ENCODE measurements at regions not wholly inside any gene's neighbourhood (a gene's known extent, or its start where the extent isn't known, plus 50 kb on each side); places are given as distances from the start of the nearest gene placed in this dataset.

- H3K4me1 ChIP-seq, result peaks cover 0 to 10% (median 0%) of the 10 kb centered on the region in 12 donors
- WGBS, 4 donors, result 46 to 65% (median 58%) methylated on average over 2 of the region's 2 CpGs
- ATAC-seq, result no peak
- intact Hi-C loops (cut with DNase I), result no loop called here
- no peak overlapping the region for H3K27ac ChIP-seq
- H3K36me3 ChIP-seq, result no peaks in the 10 kb centered on the region
- H3K27me3 ChIP-seq, result no peaks in the 10 kb centered on the region
- H3K9me3 ChIP-seq, result no peaks in the 10 kb centered on the region
- DNase-seq, result no peak
- H3K4me3 ChIP-seq, result no peak overlapping the region
- TF ChIP-seq CTCF (IDR thresholded peaks at IDR 0.05), result no peak
- TF ChIP-seq POLR2A (IDR thresholded peaks at IDR 0.05), result no peak
Measured at GRCh38 chr7:106566672-106567071, 94.3 kb downstream of the CCDC71L start.

GRCh38 chr7:106566196-106566595 is 94.8 kb downstream of the CCDC71L start:
- Histone ChIP-seq H3K27ac (no peak overlapping the region), H3K27me3 (no peaks in the 10 kb centered on the region), H3K4me3 (no peak overlapping the region), H3K36me3 (no peaks in the 10 kb centered on the region), H3K4me1 (peaks cover 0 to 10% (median 0%) of the 10 kb centered on the region in 12 donors), H3K9me3 (no peaks in the 10 kb centered on the region)
- intact Hi-C loops (cut with DNase I), result no loop called here
- ATAC-seq (no peak), DNase-seq (no peak)
- 65 to 83% (median 72%) methylated on average over 6 of the region's 6 CpGs for WGBS, 4 donors
- no peak for TF ChIP-seq POLR2A (IDR thresholded peaks at IDR 0.05)
- no peak for TF ChIP-seq CTCF (IDR thresholded peaks at IDR 0.05)

- Histone ChIP-seq H3K36me3 (no peaks in the 10 kb centered on the region), H3K9me3 (no peaks in the 10 kb centered on the region), H3K27me3 (no peaks in the 10 kb centered on the region), H3K4me1 (peaks cover 0 to 10% (median 0%) of the 10 kb centered on the region in 12 donors), H3K27ac (no peak overlapping the region), H3K4me3 (no peak overlapping the region)
- WGBS, 4 donors, result 88 to 93% (median 91%) methylated on average over 1 of the region's 1 CpG
- intact Hi-C loops (cut with DNase I), result no loop called here
- ATAC-seq (no peak), DNase-seq (no peak)
- TF ChIP-seq CTCF (IDR thresholded peaks at IDR 0.05), result no peak
- TF ChIP-seq POLR2A (IDR thresholded peaks at IDR 0.05), result no peak
Measured at GRCh38 chr7:106565428-106565827, 95.5 kb downstream of the CCDC71L start.

GRCh38 chr7:106563466-106564150 is 97.3 kb downstream of the CCDC71L start:
- WGBS, 4 donors, result 64 to 77% (median 71%) methylated on average over 3 of the region's 3 CpGs
- no peaks in the 10 kb centered on the region for H3K36me3 ChIP-seq
- H3K4me3 ChIP-seq, result no peak overlapping the region
- TF ChIP-seq CTCF (IDR thresholded peaks at IDR 0.05) (no peak), POLR2A (IDR thresholded peaks at IDR 0.05) (no peak)
- no peaks in the 10 kb centered on the region for H3K9me3 ChIP-seq
- ATAC-seq (no peak), DNase-seq (no peak)
- H3K27ac ChIP-seq, result no peak overlapping the region
- no peaks in the 10 kb centered on the region for H3K27me3 ChIP-seq
- intact Hi-C loops (cut with DNase I), result no loop called here
- H3K4me1 ChIP-seq, result peaks cover 0 to 2% (median 0%) of the 10 kb centered on the region in 12 donors
